ENCODE measurements at regions not wholly inside any gene's neighbourhood (a gene's known extent, or its start where the extent isn't known, plus 50 kb on each side); places are given as distances from the start of the nearest gene placed in this dataset.
"Not testable (repeated sequence)": the region's sequence is repeated elsewhere in the genome, so short reads cannot be mapped to it uniquely, and the experiment has no call there.

GRCh38 chr3:124064050-124064449 is 72.1 kb upstream of the ROPN1 start:
- no peak for ATAC-seq
- POLR2A ChIA-PET: interaction anchor here (0.6 kb wide), 1 partner anchor 1063 kb away, joined by 6 read pairs; no protein-coding TSS in a partner anchor
- intact Hi-C loops (cut with micrococcal nuclease; ENCODE audit: unreplicated experiment) (no loop called here), in situ Hi-C loops (cut with HindIII; ENCODE audit: low pct_unique_long_range_greater_than_20kb, low sequenced_read_pairs) (no loop called here)
- H3K9me3 ChIP-seq (ENCODE audit: control insufficient read depth, insufficient read depth, low read depth, low read length): no peaks in the 10 kb centered on the region
- CTCF ChIA-PET: no interaction called here
- H3K4me1 ChIP-seq (ENCODE audit: control insufficient read depth, insufficient read depth, low read length): no peaks in the 10 kb centered on the region
- DNase-seq (ENCODE audit: low read depth, low spot score): no peak
- peaks cover 28% of the 10 kb centered on the region for H3K27me3 ChIP-seq (ENCODE audit: control insufficient read depth, insufficient read depth, low read length)
- H3K27ac ChIP-seq (ENCODE audit: low read length): no peak overlapping the region
- TF ChIP-seq CTCF (IDR thresholded peaks at IDR 0.05): no peak
- TF ChIP-seq TCF7L2 (IDR thresholded peaks at IDR 0.05; ENCODE audit: low read depth, low read length): no peak
- BruUV-seq (replicated peaks): no TSS peak
- H3K36me3 ChIP-seq (ENCODE audit: control insufficient read depth, insufficient read depth, low read length): no peaks in the 10 kb centered on the region
- H3K4me3 ChIP-seq (ENCODE audit: low read depth in 2 of 2, low read length in 2 of 2): no peak overlapping the region

GRCh38 chr3:124066543-124066942 is 74.6 kb upstream of the ROPN1 start:
- H3K36me3 ChIP-seq (ENCODE audit: control insufficient read depth, insufficient read depth, low read length); intact Hi-C loops (cut with micrococcal nuclease; ENCODE audit: unreplicated experiment); BruUV-seq (replicated peaks); CTCF ChIA-PET; H3K9me3 ChIP-seq (ENCODE audit: control insufficient read depth, insufficient read depth, low read depth, low read length); H3K4me1 ChIP-seq (ENCODE audit: control insufficient read depth, insufficient read depth, low read length); in situ Hi-C loops (cut with HindIII; ENCODE audit: low pct_unique_long_range_greater_than_20kb, low sequenced_read_pairs); H3K4me3 ChIP-seq (ENCODE audit: low read depth in 2 of 2, low read length in 2 of 2); DNase-seq (ENCODE audit: low read depth, low spot score); ATAC-seq; H3K27ac ChIP-seq (ENCODE audit: low read length): not testable (repeated sequence)
- H3K27me3 ChIP-seq (ENCODE audit: control insufficient read depth, insufficient read depth, low read length): peaks cover 32% of the 10 kb centered on the region
- POLR2A ChIA-PET: interaction anchor here (0.6 kb wide), 1 partner anchor 262 kb away, joined by 3 read pairs; no protein-coding TSS in a partner anchor

GRCh38 chr3:124069706-124070105 is 77.8 kb upstream of the ROPN1 start:
- H3K36me3 ChIP-seq (ENCODE audit: control insufficient read depth, insufficient read depth, low read length); ATAC-seq; H3K9me3 ChIP-seq (ENCODE audit: control insufficient read depth, insufficient read depth, low read depth, low read length); H3K27ac ChIP-seq (ENCODE audit: low read length); H3K4me1 ChIP-seq (ENCODE audit: control insufficient read depth, insufficient read depth, low read length); CTCF ChIA-PET; intact Hi-C loops (cut with micrococcal nuclease; ENCODE audit: unreplicated experiment); BruUV-seq (replicated peaks); H3K4me3 ChIP-seq (ENCODE audit: low read depth in 2 of 2, low read length in 2 of 2); DNase-seq (ENCODE audit: low read depth, low spot score); in situ Hi-C loops (cut with HindIII; ENCODE audit: low pct_unique_long_range_greater_than_20kb, low sequenced_read_pairs); POLR2A ChIA-PET: not testable (repeated sequence)
- peaks cover 33% of the 10 kb centered on the region for H3K27me3 ChIP-seq (ENCODE audit: control insufficient read depth, insufficient read depth, low read length)

GRCh38 chr3:124075090-124075489 is 83.2 kb upstream of the ROPN1 start:
- peaks cover 38% of the 10 kb centered on the region for H3K27me3 ChIP-seq (ENCODE audit: control insufficient read depth, insufficient read depth, low read length)

GRCh38 chr3:124075753-124076152 is 83.8 kb upstream of the ROPN1 start:
- TF ChIP-seq SIN3A (IDR thresholded peaks at IDR 0.05; ENCODE audit: borderline replicate concordance, insufficient read depth, low read depth, low read length) (no peak), CTCF (IDR thresholded peaks at IDR 0.05) (no peak), TCF7L2 (IDR thresholded peaks at IDR 0.05; ENCODE audit: low read depth, low read length) (no peak), REST (IDR thresholded peaks at IDR 0.05; ENCODE audit: insufficient read depth in 1 of 2, low read depth in 2 of 2, low read length in 1 of 2) (no peak), POLR2AphosphoS5 (IDR thresholded peaks at IDR 0.05; ENCODE audit: low read depth, low read length) (no peak)
- no TSS peak for BruUV-seq (replicated peaks)
- H3K36me3 ChIP-seq (ENCODE audit: control insufficient read depth, insufficient read depth, low read length): no peaks in the 10 kb centered on the region
- H3K9me3 ChIP-seq (ENCODE audit: control insufficient read depth, insufficient read depth, low read depth, low read length): no peaks in the 10 kb centered on the region
- in situ Hi-C loops (cut with HindIII; ENCODE audit: low pct_unique_long_range_greater_than_20kb, low sequenced_read_pairs) (no loop called here), intact Hi-C loops (cut with micrococcal nuclease; ENCODE audit: unreplicated experiment) (no loop called here)
- ChIA-PET CTCF (no interaction called here), POLR2A (no interaction called here)
- H3K4me3 ChIP-seq (ENCODE audit: low read depth in 2 of 2, low read length in 2 of 2): no peak overlapping the region
- ATAC-seq (no peak), DNase-seq (ENCODE audit: low read depth, low spot score) (no peak)
- no peak overlapping the region for H3K27ac ChIP-seq (ENCODE audit: low read length)
- no peaks in the 10 kb centered on the region for H3K4me1 ChIP-seq (ENCODE audit: control insufficient read depth, insufficient read depth, low read length)
- peaks cover 34% of the 10 kb centered on the region for H3K27me3 ChIP-seq (ENCODE audit: control insufficient read depth, insufficient read depth, low read length)

More at GRCh38 chr3:124075090-124075489, 83.2 kb upstream of the ROPN1 start:
- POLR2A ChIA-PET; H3K9me3 ChIP-seq (ENCODE audit: control insufficient read depth, insufficient read depth, low read depth, low read length); H3K36me3 ChIP-seq (ENCODE audit: control insufficient read depth, insufficient read depth, low read length); H3K4me1 ChIP-seq (ENCODE audit: control insufficient read depth, insufficient read depth, low read length); CTCF ChIA-PET; BruUV-seq (replicated peaks); H3K27ac ChIP-seq (ENCODE audit: low read length); intact Hi-C loops (cut with micrococcal nuclease; ENCODE audit: unreplicated experiment); DNase-seq (ENCODE audit: low read depth, low spot score); in situ Hi-C loops (cut with HindIII; ENCODE audit: low pct_unique_long_range_greater_than_20kb, low sequenced_read_pairs); H3K4me3 ChIP-seq (ENCODE audit: low read depth in 2 of 2, low read length in 2 of 2); ATAC-seq: not testable (repeated sequence)
